ENCODE measurements at regions not wholly inside any gene's neighbourhood (a gene's known extent, or its start where the extent isn't known, plus 50 kb on each side); places are given as distances from the start of the nearest gene placed in this dataset.
"Not testable (repeated sequence)": the region's sequence is repeated elsewhere in the genome, so short reads cannot be mapped to it uniquely, and the experiment has no call there.

DNA sequence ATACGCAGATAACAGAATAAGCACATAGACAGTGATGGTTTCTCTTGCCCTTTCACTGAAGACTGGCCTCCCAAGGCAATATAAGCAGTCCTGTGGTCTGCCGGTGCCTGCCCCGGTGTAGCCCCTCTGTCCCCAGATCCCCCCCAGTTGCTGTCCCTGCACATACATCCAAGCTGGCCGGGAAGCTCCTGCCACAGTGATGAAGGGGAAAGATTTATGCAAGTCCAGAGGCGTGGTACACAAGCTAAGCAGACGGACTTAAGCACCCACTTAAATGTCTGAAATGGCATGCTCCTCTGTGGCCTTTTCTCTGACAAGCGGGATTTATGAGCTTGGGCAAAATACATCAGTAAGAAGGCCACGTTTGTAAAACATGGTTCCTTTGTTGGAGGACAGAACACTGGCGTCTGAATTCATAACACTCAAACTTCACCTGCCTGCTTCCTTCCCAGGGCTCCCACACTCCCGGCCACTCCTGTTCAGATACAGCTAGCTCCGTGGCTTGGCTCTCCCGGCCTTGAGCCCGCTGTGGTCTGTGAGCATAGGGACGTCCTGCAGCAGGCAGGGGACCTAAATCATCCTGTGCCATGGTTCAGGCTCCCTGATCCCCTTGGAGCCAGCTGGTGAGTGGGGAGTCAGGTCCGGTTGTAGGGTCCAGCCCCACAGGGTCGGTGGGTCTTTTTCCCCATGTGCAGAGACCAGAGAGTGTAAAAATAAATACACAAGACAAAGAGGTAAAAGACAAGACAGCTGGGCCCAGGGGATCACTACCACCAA, 61.7 kb upstream of the PPP2R2D start:
- H3K4me3 ChIP-seq (ENCODE audit: low read depth, low read length), result no peak overlapping the region
- no peaks in the 10 kb centered on the region for H3K4me1 ChIP-seq (ENCODE audit: control insufficient read depth, insufficient read depth, low read length)
- H3K9ac ChIP-seq (ENCODE audit: low read depth, low read length), result no peak overlapping the region
- no peaks in the 10 kb centered on the region for H3K36me3 ChIP-seq (ENCODE audit: control insufficient read depth, insufficient read depth, low read length)
- H3K27ac ChIP-seq (ENCODE audit: low read depth, low read length), result no peak overlapping the region
- H3K27me3 ChIP-seq (ENCODE audit: control insufficient read depth, insufficient read depth, low read length), result no peaks in the 10 kb centered on the region
- no peaks in the 10 kb centered on the region for H3K9me3 ChIP-seq (ENCODE audit: control insufficient read depth, insufficient read depth, low read length)

DNA sequence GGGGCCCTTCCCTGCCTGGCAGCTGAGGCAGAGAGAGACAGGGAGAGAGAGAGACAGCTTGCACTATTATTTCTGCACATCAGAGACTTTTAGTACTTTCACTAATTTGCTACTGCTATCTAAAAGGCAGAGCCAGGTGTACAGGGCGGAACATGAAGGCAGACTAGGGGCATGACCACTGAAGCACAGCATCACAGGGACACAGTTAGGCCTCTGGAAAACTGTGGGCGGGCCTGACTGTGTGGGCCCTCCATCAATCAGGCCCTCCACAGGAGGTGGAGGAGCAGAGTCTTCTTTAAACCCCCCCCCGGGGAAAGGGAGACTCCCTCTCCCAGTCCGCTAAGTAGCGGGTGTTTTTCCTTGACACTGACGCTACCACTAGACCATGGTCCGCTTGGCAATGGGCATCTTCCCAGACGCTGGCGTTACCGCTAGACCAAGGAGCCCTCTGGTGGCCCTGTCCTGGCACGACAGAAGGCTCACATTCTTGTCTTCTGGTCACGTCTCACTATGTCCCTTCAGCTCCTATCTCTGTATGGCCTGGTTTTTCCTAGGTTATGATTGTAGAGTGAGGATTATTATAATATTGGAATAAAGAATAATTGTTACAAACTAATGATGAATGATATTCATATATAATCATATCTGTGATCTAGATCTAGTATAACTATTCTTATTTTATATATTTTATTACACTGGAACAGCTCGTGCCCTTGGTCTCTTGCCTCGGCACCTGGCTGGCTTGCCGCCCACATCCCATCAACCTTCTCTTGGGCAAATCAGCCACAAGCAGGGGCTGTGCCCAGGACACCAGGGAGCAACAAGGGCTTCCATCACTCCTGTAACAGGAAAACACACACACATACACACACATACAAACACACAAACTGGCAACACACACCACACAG, 60.7 kb upstream of the PPP2R2D start:
- not testable (repeated sequence) for H3K4me1 ChIP-seq (ENCODE audit: control insufficient read depth, insufficient read depth, low read length); H3K36me3 ChIP-seq (ENCODE audit: control insufficient read depth, insufficient read depth, low read length); H3K27me3 ChIP-seq (ENCODE audit: control insufficient read depth, insufficient read depth, low read length); H3K27ac ChIP-seq (ENCODE audit: low read depth, low read length); H3K9me3 ChIP-seq (ENCODE audit: control insufficient read depth, insufficient read depth, low read length); H3K4me3 ChIP-seq (ENCODE audit: low read depth, low read length); H3K9ac ChIP-seq (ENCODE audit: low read depth, low read length)

GRCh38 chr10:131840788-131841118, 60.1 kb upstream of the PPP2R2D start:
- H3K27me3 ChIP-seq (ENCODE audit: control insufficient read depth, insufficient read depth, low read length), result no peaks in the 10 kb centered on the region
- H3K9ac ChIP-seq (ENCODE audit: low read depth, low read length), result no peak overlapping the region
- H3K36me3 ChIP-seq (ENCODE audit: control insufficient read depth, insufficient read depth, low read length), result no peaks in the 10 kb centered on the region
- H3K4me1 ChIP-seq (ENCODE audit: control insufficient read depth, insufficient read depth, low read length), result no peaks in the 10 kb centered on the region
- H3K4me3 ChIP-seq (ENCODE audit: low read depth, low read length), result no peak overlapping the region
- no peaks in the 10 kb centered on the region for H3K9me3 ChIP-seq (ENCODE audit: control insufficient read depth, insufficient read depth, low read length)
- no peak overlapping the region for H3K27ac ChIP-seq (ENCODE audit: low read depth, low read length)

GRCh38 chr10:131841131-131841660, 59.6 kb upstream of the PPP2R2D start:
- Histone ChIP-seq H3K4me3 (ENCODE audit: low read depth, low read length) (no peak overlapping the region), H3K27me3 (ENCODE audit: control insufficient read depth, insufficient read depth, low read length) (no peaks in the 10 kb centered on the region), H3K27ac (ENCODE audit: low read depth, low read length) (no peak overlapping the region), H3K4me1 (ENCODE audit: control insufficient read depth, insufficient read depth, low read length) (no peaks in the 10 kb centered on the region), H3K9me3 (ENCODE audit: control insufficient read depth, insufficient read depth, low read length) (no peaks in the 10 kb centered on the region), H3K36me3 (ENCODE audit: control insufficient read depth, insufficient read depth, low read length) (no peaks in the 10 kb centered on the region), H3K9ac (ENCODE audit: low read depth, low read length) (no peak overlapping the region)

DNA sequence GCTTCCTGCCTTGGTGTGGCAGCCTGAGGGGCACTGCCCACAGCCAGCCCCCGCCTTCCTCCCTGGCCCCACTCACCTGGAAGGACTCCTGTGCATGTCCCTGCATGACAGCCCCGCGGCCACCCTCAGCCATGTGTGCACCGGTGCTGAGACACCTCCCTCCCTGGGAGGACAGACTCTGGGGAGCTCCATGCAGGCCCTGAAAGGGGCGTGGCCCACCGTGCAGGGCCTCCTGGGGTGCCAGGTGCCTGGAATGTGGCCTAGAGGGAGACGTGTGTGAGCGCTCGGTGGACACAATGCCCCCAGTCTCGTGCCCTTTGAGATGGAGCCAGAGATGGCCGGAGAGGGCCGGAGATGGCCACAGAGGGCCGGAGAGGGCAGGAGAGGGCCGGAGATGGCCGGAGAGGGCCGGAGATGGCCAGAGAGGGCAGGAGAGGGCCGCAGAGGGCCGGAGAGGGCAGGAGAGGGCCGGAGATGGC, 59.1 kb upstream of the PPP2R2D start:
- H3K4me3 ChIP-seq (ENCODE audit: low read depth, low read length), result no peak overlapping the region
- no peaks in the 10 kb centered on the region for H3K4me1 ChIP-seq (ENCODE audit: control insufficient read depth, insufficient read depth, low read length)
- H3K9ac ChIP-seq (ENCODE audit: low read depth, low read length), result no peak overlapping the region
- H3K27ac ChIP-seq (ENCODE audit: low read depth, low read length), result no peak overlapping the region
- no peaks in the 10 kb centered on the region for H3K36me3 ChIP-seq (ENCODE audit: control insufficient read depth, insufficient read depth, low read length)
- H3K27me3 ChIP-seq (ENCODE audit: control insufficient read depth, insufficient read depth, low read length), result no peaks in the 10 kb centered on the region
- no peaks in the 10 kb centered on the region for H3K9me3 ChIP-seq (ENCODE audit: control insufficient read depth, insufficient read depth, low read length)

GRCh38 chr10:131842351-131843088, 58.3 kb upstream of the PPP2R2D start:
- Histone ChIP-seq H3K27me3 (ENCODE audit: control insufficient read depth, insufficient read depth, low read length) (no peaks in the 10 kb centered on the region), H3K9ac (ENCODE audit: low read depth, low read length) (no peak overlapping the region), H3K4me1 (ENCODE audit: control insufficient read depth, insufficient read depth, low read length) (no peaks in the 10 kb centered on the region), H3K9me3 (ENCODE audit: control insufficient read depth, insufficient read depth, low read length) (no peaks in the 10 kb centered on the region), H3K27ac (ENCODE audit: low read depth, low read length) (no peak overlapping the region), H3K36me3 (ENCODE audit: control insufficient read depth, insufficient read depth, low read length) (no peaks in the 10 kb centered on the region), H3K4me3 (ENCODE audit: low read depth, low read length) (no peak overlapping the region)

- no peaks in the 10 kb centered on the region for H3K27me3 ChIP-seq (ENCODE audit: control insufficient read depth, insufficient read depth, low read length)
- no peak overlapping the region for H3K9ac ChIP-seq (ENCODE audit: low read depth, low read length)
- H3K36me3 ChIP-seq (ENCODE audit: control insufficient read depth, insufficient read depth, low read length), result no peaks in the 10 kb centered on the region
- H3K27ac ChIP-seq (ENCODE audit: low read depth, low read length), result no peak overlapping the region
- no peaks in the 10 kb centered on the region for H3K4me1 ChIP-seq (ENCODE audit: control insufficient read depth, insufficient read depth, low read length)
- H3K4me3 ChIP-seq (ENCODE audit: low read depth, low read length), result no peak overlapping the region
- H3K9me3 ChIP-seq (ENCODE audit: control insufficient read depth, insufficient read depth, low read length), result no peaks in the 10 kb centered on the region
Observed at GRCh38 chr10:131843089-131843595, 57.7 kb upstream of the PPP2R2D start.

DNA sequence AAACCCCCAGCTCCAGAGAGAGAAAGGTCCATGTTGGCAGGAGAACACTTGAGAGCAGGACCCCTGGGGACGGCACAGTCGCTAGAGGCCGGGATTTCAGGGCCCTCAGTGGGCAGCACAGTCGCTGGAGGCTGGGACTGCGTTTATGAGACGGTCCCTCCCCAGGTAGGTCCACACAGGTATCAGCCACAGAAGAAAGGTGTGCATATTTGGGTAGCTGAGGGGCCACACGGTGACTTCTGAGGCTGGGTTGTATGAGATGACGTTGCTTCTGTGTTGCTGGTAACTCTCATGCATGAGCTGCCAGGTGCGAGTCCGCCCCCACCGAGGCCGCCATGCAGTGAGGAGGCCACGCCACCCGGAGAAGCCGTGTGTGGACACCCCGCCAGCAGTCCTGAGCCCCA, 56.9 kb upstream of the PPP2R2D start:
- Histone ChIP-seq H3K27ac (ENCODE audit: low read depth, low read length) (no peak overlapping the region), H3K4me3 (ENCODE audit: low read depth, low read length) (no peak overlapping the region), H3K36me3 (ENCODE audit: control insufficient read depth, insufficient read depth, low read length) (no peaks in the 10 kb centered on the region), H3K27me3 (ENCODE audit: control insufficient read depth, insufficient read depth, low read length) (no peaks in the 10 kb centered on the region), H3K9me3 (ENCODE audit: control insufficient read depth, insufficient read depth, low read length) (no peaks in the 10 kb centered on the region), H3K4me1 (ENCODE audit: control insufficient read depth, insufficient read depth, low read length) (no peaks in the 10 kb centered on the region), H3K9ac (ENCODE audit: low read depth, low read length) (no peak overlapping the region)

GRCh38 chr10:131844529-131845084, 56.2 kb upstream of the PPP2R2D start:
- Histone ChIP-seq H3K4me1 (ENCODE audit: control insufficient read depth, insufficient read depth, low read length) (no peaks in the 10 kb centered on the region), H3K9me3 (ENCODE audit: control insufficient read depth, insufficient read depth, low read length) (no peaks in the 10 kb centered on the region), H3K27ac (ENCODE audit: low read depth, low read length) (no peak overlapping the region)

DNA sequence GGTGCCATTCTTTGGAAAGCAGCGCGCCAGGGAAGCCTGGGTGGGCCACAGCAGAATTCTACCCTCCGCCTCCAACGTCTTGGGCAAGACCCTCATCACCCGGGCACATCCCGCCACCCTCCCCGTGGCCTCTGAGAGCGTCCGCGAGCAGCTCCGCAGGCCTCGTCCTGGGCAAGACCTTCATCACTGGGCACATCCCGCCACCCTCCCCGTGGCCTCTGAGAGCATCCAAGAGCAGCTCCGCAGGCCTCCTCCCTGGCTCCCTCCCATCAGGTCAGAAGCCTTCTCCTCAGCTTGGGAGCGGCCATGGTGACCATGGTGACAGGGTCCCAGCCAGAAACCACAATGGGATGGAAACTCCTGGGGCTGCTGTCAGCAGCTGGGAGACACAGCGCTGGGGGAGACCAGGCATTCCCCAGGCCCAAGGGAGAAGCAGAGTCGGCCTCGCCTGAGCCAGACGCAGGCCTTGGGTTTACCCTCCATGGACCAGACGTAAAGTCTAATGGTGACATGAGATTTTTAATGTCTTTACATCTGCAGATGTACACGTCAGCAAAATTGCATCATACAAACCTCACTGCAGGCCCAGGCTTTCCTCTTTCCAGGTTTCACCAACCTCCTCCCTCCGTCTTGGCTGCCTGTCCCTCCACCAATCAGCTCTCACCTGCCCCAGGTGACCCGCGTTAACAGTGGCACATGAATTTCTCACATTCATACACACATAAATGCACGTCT, 55.1 kb upstream of the PPP2R2D start:
- Histone ChIP-seq H3K9me3 (ENCODE audit: control insufficient read depth, insufficient read depth, low read length) (no peaks in the 10 kb centered on the region), H3K27ac (ENCODE audit: low read depth, low read length) (no peak overlapping the region), H3K4me1 (ENCODE audit: control insufficient read depth, insufficient read depth, low read length) (no peaks in the 10 kb centered on the region), H3K27me3 (ENCODE audit: control insufficient read depth, insufficient read depth, low read length) (no peaks in the 10 kb centered on the region), H3K4me3 (ENCODE audit: low read depth, low read length) (no peak overlapping the region), H3K9ac (ENCODE audit: low read depth, low read length) (no peak overlapping the region), H3K36me3 (ENCODE audit: control insufficient read depth, insufficient read depth, low read length) (no peaks in the 10 kb centered on the region)

More at GRCh38 chr10:131844529-131845084, 56.2 kb upstream of the PPP2R2D start:
- Histone ChIP-seq H3K4me3 (ENCODE audit: low read depth, low read length) (no peak overlapping the region), H3K36me3 (ENCODE audit: control insufficient read depth, insufficient read depth, low read length) (no peaks in the 10 kb centered on the region), H3K9ac (ENCODE audit: low read depth, low read length) (no peak overlapping the region), H3K27me3 (ENCODE audit: control insufficient read depth, insufficient read depth, low read length) (no peaks in the 10 kb centered on the region)
